ENCODE measurements at regions not wholly inside any gene's neighbourhood (a gene's known extent, or its start where the extent isn't known, plus 50 kb on each side); places are given as distances from the start of the nearest gene placed in this dataset.

- H3K27me3 ChIP-seq (ENCODE audit: control insufficient read depth, insufficient read depth, low read length), result peaks cover 2% of the 10 kb centered on the region
- H3K9ac ChIP-seq (ENCODE audit: insufficient read depth, low read length), result no peak overlapping the region
- no peak overlapping the region for H2AFZ ChIP-seq (ENCODE audit: low read length)
- no peaks in the 10 kb centered on the region for H4K20me1 ChIP-seq (ENCODE audit: control insufficient read depth, extremely low read depth, insufficient read depth, low read length)
- no peak overlapping the region for H3K27ac ChIP-seq (ENCODE audit: insufficient read depth, low read length)
- no peaks in the 10 kb centered on the region for H3K4me1 ChIP-seq (ENCODE audit: control insufficient read depth, extremely low read depth, insufficient read depth, low read length)
- H3K9me3 ChIP-seq (ENCODE audit: control insufficient read depth, insufficient read depth, low read depth, low read length), result no peaks in the 10 kb centered on the region
- H3K79me2 ChIP-seq (ENCODE audit: control insufficient read depth, insufficient read depth, low read length), result no peaks in the 10 kb centered on the region
- no peak overlapping the region for H3K4me2 ChIP-seq (ENCODE audit: extremely low read depth, insufficient read depth, low read length)
- DNase-seq (ENCODE audit: low read depth in 2 of 2), result peak in 1 of 2 donors; percentile 57
- TF ChIP-seq EZH2 (IDR thresholded peaks at IDR 0.05; ENCODE audit: low read length, missing control alignments), result no peak
- TF ChIP-seq, protein P1, sequence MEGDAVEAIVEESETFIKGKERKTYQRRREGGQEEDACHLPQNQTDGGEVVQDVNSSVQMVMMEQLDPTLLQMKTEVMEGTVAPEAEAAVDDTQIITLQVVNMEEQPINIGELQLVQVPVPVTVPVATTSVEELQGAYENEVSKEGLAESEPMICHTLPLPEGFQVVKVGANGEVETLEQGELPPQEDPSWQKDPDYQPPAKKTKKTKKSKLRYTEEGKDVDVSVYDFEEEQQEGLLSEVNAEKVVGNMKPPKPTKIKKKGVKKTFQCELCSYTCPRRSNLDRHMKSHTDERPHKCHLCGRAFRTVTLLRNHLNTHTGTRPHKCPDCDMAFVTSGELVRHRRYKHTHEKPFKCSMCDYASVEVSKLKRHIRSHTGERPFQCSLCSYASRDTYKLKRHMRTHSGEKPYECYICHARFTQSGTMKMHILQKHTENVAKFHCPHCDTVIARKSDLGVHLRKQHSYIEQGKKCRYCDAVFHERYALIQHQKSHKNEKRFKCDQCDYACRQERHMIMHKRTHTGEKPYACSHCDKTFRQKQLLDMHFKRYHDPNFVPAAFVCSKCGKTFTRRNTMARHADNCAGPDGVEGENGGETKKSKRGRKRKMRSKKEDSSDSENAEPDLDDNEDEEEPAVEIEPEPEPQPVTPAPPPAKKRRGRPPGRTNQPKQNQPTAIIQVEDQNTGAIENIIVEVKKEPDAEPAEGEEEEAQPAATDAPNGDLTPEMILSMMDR (conservative IDR thresholded peaks at IDR 0.05 in 1 of 2, IDR thresholded peaks at IDR 0.05 in 1 of 2; ENCODE audit: low read depth in 1 of 2, low read length in 2 of 2), result no peak
- no peak overlapping the region for H3K4me3 ChIP-seq (replicated peaks in 1 of 4; ENCODE audit: control extremely low read depth in 1 of 4, insufficient read depth in 1 of 4, low read depth in 3 of 4, low read length in 4 of 4)
- no peaks in the 10 kb centered on the region for H3K36me3 ChIP-seq (ENCODE audit: control insufficient read depth, insufficient read depth, low read length)
These were observed 197.4 kb downstream of the DLEU7 start for GRCh38 chr13:50646070-50646469.

DNA sequence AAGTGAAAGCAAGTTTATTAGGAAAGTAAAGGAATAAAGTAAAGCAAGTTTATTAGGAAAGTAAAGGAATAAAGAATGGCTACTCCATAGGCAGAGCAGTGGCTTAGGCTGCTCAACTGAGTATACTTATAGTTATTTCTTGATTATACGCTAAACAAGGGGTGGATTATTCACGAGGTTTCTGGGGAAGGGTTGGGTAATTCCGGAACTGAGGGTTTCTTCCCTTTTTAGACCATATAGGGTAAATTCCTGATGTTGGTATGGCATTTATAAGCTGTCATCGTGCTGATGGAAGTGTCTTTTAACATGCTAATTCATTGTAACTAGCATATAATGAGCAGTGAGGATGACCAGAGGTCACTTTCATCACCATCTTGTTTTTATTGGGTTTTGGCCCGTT lies 194.3 kb downstream of the DLEU7 start:
- H3K4me2 ChIP-seq (ENCODE audit: extremely low read depth, insufficient read depth, low read length), result no peak overlapping the region
- H3K36me3 ChIP-seq (ENCODE audit: control insufficient read depth, insufficient read depth, low read length), result no peaks in the 10 kb centered on the region
- H3K9me3 ChIP-seq (ENCODE audit: control insufficient read depth, insufficient read depth, low read depth, low read length), result no peaks in the 10 kb centered on the region
- H4K20me1 ChIP-seq (ENCODE audit: control insufficient read depth, extremely low read depth, insufficient read depth, low read length), result no peaks in the 10 kb centered on the region
- no peaks in the 10 kb centered on the region for H3K79me2 ChIP-seq (ENCODE audit: control insufficient read depth, insufficient read depth, low read length)
- peaks cover 2% of the 10 kb centered on the region for H3K27me3 ChIP-seq (ENCODE audit: control insufficient read depth, insufficient read depth, low read length)
- no peak overlapping the region for H3K9ac ChIP-seq (ENCODE audit: insufficient read depth, low read length)
- H3K4me3 ChIP-seq (replicated peaks in 1 of 4; ENCODE audit: control extremely low read depth in 1 of 4, insufficient read depth in 1 of 4, low read depth in 3 of 4, low read length in 4 of 4), result no peak overlapping the region
- TF ChIP-seq, protein P1 (conservative IDR thresholded peaks at IDR 0.05 in 1 of 2, IDR thresholded peaks at IDR 0.05 in 1 of 2; ENCODE audit: low read depth in 1 of 2, low read length in 2 of 2), result no peak
- no peak for TF ChIP-seq EZH2 (IDR thresholded peaks at IDR 0.05; ENCODE audit: low read length, missing control alignments)
- no peaks in the 10 kb centered on the region for H3K4me1 ChIP-seq (ENCODE audit: control insufficient read depth, extremely low read depth, insufficient read depth, low read length)
- H3K27ac ChIP-seq (ENCODE audit: insufficient read depth, low read length), result no peak overlapping the region
- no peak overlapping the region for H2AFZ ChIP-seq (ENCODE audit: low read length)
- DNase-seq (ENCODE audit: low read depth in 2 of 2), result no peak

- TF ChIP-seq, protein P1 (conservative IDR thresholded peaks at IDR 0.05 in 1 of 2, IDR thresholded peaks at IDR 0.05 in 1 of 2; ENCODE audit: low read depth in 1 of 2, low read length in 2 of 2), result no peak
- TF ChIP-seq EZH2 (IDR thresholded peaks at IDR 0.05; ENCODE audit: low read length, missing control alignments), result no peak
- Histone ChIP-seq H3K4me1 (ENCODE audit: control insufficient read depth, extremely low read depth, insufficient read depth, low read length) (no peaks in the 10 kb centered on the region), H3K36me3 (ENCODE audit: control insufficient read depth, insufficient read depth, low read length) (no peaks in the 10 kb centered on the region), H3K9me3 (ENCODE audit: control insufficient read depth, insufficient read depth, low read depth, low read length) (no peaks in the 10 kb centered on the region), H3K9ac (ENCODE audit: insufficient read depth, low read length) (no peak overlapping the region), H3K27me3 (ENCODE audit: control insufficient read depth, insufficient read depth, low read length) (peaks cover 2% of the 10 kb centered on the region), H3K4me3 (replicated peaks in 1 of 4; ENCODE audit: control extremely low read depth in 1 of 4, insufficient read depth in 1 of 4, low read depth in 3 of 4, low read length in 4 of 4) (no peak overlapping the region), H2AFZ (ENCODE audit: low read length) (no peak overlapping the region), H3K27ac (ENCODE audit: insufficient read depth, low read length) (no peak overlapping the region), H3K79me2 (ENCODE audit: control insufficient read depth, insufficient read depth, low read length) (no peaks in the 10 kb centered on the region), H4K20me1 (ENCODE audit: control insufficient read depth, extremely low read depth, insufficient read depth, low read length) (no peaks in the 10 kb centered on the region), H3K4me2 (ENCODE audit: extremely low read depth, insufficient read depth, low read length) (no peak overlapping the region)
- peak; percentile 26 to 71 for DNase-seq (ENCODE audit: low read depth in 2 of 2)
These were observed 192.6 kb downstream of the DLEU7 start for GRCh38 chr13:50650592-50651504.

Data from fibroblast of lung (primary cell).